ENCODE measurements at regions not wholly inside any gene's neighbourhood (a gene's known extent, or its start where the extent isn't known, plus 50 kb on each side); places are given as distances from the start of the nearest gene placed in this dataset.

DNA sequence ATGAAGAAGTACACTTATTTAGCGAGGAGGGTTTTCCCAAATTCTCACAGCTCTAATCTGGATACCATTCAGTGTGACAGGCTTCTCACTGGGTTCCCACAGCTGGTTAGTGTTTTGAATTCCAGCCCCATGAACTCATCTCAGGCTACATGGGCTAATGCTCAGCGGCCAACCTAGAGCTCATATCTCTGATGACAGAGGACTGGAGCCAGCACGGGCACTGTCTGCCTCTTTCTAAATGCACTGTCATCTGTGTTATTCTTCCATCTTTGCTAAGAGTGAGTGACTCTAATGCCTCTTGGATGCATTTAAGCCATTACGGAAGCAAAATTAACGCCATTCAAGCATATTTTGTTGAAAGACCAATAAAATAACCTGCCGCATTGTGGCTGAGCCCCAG, 308.9 kb upstream of the JAG1 start:
- no peak for DNase-seq (ENCODE audit: extremely low read depth, insufficient read length)
- Histone ChIP-seq H3K4me3 (replicated peaks; ENCODE audit: low read depth, low read length) (no peak overlapping the region), H3K27me3 (replicated peaks; ENCODE audit: control insufficient read depth, insufficient read depth, low read length) (no peaks in the 10 kb centered on the region), H3K36me3 (ENCODE audit: control insufficient read depth, insufficient read depth, low read length) (no peaks in the 10 kb centered on the region)
- TF ChIP-seq, protein P1, sequence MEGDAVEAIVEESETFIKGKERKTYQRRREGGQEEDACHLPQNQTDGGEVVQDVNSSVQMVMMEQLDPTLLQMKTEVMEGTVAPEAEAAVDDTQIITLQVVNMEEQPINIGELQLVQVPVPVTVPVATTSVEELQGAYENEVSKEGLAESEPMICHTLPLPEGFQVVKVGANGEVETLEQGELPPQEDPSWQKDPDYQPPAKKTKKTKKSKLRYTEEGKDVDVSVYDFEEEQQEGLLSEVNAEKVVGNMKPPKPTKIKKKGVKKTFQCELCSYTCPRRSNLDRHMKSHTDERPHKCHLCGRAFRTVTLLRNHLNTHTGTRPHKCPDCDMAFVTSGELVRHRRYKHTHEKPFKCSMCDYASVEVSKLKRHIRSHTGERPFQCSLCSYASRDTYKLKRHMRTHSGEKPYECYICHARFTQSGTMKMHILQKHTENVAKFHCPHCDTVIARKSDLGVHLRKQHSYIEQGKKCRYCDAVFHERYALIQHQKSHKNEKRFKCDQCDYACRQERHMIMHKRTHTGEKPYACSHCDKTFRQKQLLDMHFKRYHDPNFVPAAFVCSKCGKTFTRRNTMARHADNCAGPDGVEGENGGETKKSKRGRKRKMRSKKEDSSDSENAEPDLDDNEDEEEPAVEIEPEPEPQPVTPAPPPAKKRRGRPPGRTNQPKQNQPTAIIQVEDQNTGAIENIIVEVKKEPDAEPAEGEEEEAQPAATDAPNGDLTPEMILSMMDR (IDR thresholded peaks at IDR 0.05; ENCODE audit: insufficient read depth, low read length, poor library complexity, severe bottlenecking) = no peak

DNA sequence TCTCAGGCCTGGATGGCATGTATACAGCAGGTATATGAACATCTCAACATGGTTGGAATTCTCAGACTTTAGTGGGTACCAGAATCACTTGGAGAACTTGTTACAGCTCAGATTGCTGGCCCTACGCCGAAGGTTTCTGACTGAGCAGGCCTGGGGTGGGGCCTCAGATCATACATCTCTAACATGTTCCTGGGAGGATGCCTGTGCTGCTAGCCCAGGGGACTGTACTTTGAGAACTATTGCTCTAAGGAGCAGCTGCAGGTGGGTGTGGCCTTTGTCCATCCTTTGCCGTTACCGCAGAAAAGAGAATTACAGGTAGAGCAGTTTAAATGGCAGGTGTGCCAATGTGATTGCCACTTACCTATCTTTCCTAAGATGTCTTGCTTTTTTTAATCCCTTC, 310.5 kb upstream of the JAG1 start:
- no peaks in the 10 kb centered on the region for H3K36me3 ChIP-seq (ENCODE audit: control insufficient read depth, insufficient read depth, low read length)
- H3K4me3 ChIP-seq (replicated peaks; ENCODE audit: low read depth, low read length) = no peak overlapping the region
- DNase-seq (ENCODE audit: extremely low read depth, insufficient read length) = no peak
- TF ChIP-seq, protein P1 (IDR thresholded peaks at IDR 0.05; ENCODE audit: insufficient read depth, low read length, poor library complexity, severe bottlenecking) = no peak
- H3K27me3 ChIP-seq (replicated peaks; ENCODE audit: control insufficient read depth, insufficient read depth, low read length) = no peaks in the 10 kb centered on the region

DNA sequence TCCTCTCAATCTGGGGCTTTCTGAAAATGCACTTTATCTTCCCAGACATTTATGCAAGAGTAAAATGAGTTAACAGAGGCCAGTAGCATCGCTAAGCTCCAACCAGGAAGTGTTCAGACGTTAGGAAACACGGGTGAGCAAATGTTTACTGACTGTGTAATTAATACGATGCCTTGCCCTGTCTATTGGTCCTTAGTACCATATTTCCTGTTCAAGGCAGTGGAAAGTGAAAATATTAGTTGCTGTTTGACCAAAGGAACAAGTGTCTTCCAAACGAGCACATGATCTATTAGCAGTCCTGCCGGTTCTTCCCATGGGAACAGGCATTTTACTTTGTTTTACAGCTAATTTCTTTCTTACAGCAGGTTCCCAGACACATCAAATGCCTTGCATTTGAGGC, 311.1 kb upstream of the JAG1 start:
- Histone ChIP-seq H3K36me3 (ENCODE audit: control insufficient read depth, insufficient read depth, low read length) (no peaks in the 10 kb centered on the region), H3K27me3 (replicated peaks; ENCODE audit: control insufficient read depth, insufficient read depth, low read length) (no peaks in the 10 kb centered on the region), H3K4me3 (replicated peaks; ENCODE audit: low read depth, low read length) (no peak overlapping the region)
- TF ChIP-seq, protein P1 (IDR thresholded peaks at IDR 0.05; ENCODE audit: insufficient read depth, low read length, poor library complexity, severe bottlenecking) = no peak
- DNase-seq (ENCODE audit: extremely low read depth, insufficient read length) = no peak

DNA sequence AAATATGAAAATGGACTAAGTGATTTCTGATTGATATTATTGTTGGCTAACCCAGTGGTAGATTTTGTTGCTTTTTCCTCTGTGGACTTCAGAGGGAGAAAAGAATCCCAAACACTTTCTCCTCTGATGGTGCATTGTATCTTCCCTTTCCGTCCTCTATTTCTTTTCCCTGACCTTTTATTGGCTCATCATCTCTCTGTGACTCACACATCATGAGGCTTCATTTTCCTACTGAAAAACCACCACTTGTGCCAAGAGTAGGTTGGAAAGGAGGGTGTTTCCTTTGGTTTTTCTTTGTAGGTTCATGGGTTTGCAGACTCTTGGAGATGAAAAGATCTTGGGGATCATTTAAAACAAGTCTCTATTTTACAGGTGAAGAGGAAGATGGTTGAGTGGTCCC, 311.7 kb upstream of the JAG1 start:
- Histone ChIP-seq H3K27me3 (replicated peaks; ENCODE audit: control insufficient read depth, insufficient read depth, low read length) (no peaks in the 10 kb centered on the region), H3K4me3 (replicated peaks; ENCODE audit: low read depth, low read length) (no peak overlapping the region), H3K36me3 (ENCODE audit: control insufficient read depth, insufficient read depth, low read length) (no peaks in the 10 kb centered on the region)
- DNase-seq (ENCODE audit: extremely low read depth, insufficient read length) = no peak
- TF ChIP-seq, protein P1 (IDR thresholded peaks at IDR 0.05; ENCODE audit: insufficient read depth, low read length, poor library complexity, severe bottlenecking) = no peak

DNA sequence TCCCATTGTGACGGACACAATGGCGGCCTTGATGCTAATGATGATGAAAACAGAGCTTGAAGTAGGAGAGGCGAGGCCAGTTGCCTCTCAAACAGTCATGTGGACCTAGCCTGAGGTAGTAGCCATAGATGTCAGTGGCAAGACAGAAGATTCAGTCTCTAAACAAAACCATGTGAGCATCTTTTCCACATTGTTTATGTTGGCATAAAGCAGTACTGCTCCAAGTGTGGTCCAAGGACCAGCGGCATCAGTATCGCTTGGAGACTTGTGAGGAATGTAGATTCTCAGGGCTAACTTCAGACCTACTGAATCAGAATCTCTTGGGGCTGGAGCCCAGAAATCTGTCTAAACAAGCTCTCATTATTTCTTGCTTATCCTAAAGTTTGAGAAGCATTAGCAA, 312.8 kb upstream of the JAG1 start:
- no peak for DNase-seq (ENCODE audit: extremely low read depth, insufficient read length)
- TF ChIP-seq, protein P1 (IDR thresholded peaks at IDR 0.05; ENCODE audit: insufficient read depth, low read length, poor library complexity, severe bottlenecking) = no peak
- H3K36me3 ChIP-seq (ENCODE audit: control insufficient read depth, insufficient read depth, low read length) = no peaks in the 10 kb centered on the region
- no peak overlapping the region for H3K4me3 ChIP-seq (replicated peaks; ENCODE audit: low read depth, low read length)
- no peaks in the 10 kb centered on the region for H3K27me3 ChIP-seq (replicated peaks; ENCODE audit: control insufficient read depth, insufficient read depth, low read length)

DNA sequence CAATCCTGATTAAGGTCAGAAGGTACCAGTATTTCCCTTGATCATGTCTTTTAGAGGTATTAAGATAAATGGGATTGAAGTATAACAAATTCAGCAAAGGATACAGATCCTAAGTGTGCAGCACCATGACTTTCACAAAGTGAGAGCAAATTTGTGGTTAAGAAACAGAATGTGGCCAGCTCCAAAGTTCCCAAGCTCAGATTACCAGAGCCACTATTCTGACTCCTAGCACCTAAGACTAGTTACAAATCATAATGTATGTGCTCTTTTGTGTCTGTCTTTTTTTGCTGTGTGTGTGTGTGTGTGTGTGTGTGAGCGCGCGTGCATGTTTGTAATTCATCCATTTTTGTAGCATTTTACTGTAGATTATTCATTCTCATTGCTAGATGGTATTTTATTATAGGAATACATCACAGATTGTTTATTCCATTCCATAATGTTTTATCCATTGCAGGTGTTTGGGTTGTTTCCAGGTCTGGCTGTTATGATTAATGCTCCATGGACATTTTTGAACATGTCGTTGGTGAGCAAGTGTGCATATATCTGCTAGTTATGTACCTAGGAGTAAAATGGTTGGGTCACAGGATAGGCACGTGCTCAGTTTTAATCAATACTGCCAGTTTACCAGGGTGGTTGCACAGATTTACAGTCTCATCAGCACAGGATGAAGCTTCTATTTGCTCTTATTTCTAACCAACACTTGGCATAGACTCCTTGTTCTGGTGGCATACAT, 314.0 kb upstream of the JAG1 start:
- TF ChIP-seq, protein P1 (IDR thresholded peaks at IDR 0.05; ENCODE audit: insufficient read depth, low read length, poor library complexity, severe bottlenecking) = no peak
- Histone ChIP-seq H3K36me3 (ENCODE audit: control insufficient read depth, insufficient read depth, low read length) (no peaks in the 10 kb centered on the region), H3K27me3 (replicated peaks; ENCODE audit: control insufficient read depth, insufficient read depth, low read length) (no peaks in the 10 kb centered on the region), H3K4me3 (replicated peaks; ENCODE audit: low read depth, low read length) (no peak overlapping the region)
- DNase-seq (ENCODE audit: extremely low read depth, insufficient read length) = no peak
